PFSK-1 (cell line): ENCODE measurements at regions not wholly inside any gene's neighbourhood (a gene's known extent, or its start where the extent isn't known, plus 50 kb on each side); places are given as distances from the start of the nearest gene placed in this dataset.

Experiments
- FOXP2 ChIP-seq: optimal IDR thresholded peaks from 2 replicates; pipeline ENCODE3; 2011; ENCODE audit warnings: borderline replicate concordance, control low read depth, inconsistent platforms; ENCODE audit not compliant: insufficient read depth; ENCODE audit errors: extremely low read length, extremely low read depth
- REST ChIP-seq, 2 experiments: IDR thresholded peaks; 2 replicates each; pipeline versions ENCODE4 v1.6.1 to v1.8.0; 2011 to 2012; ENCODE audit warnings: low read depth in 2 of 2, low read length in 2 of 2, control low read depth in 1 of 2, inconsistent platforms in 1 of 2, mild to moderate bottlenecking in 1 of 2, moderate library complexity in 1 of 2; ENCODE audit not compliant: insufficient read depth in 1 of 2
- SIN3A ChIP-seq: IDR thresholded peaks from 2 replicates; pipeline ENCODE4 v1.6.1; 2012; ENCODE audit warnings: mild to moderate bottlenecking, low read length, moderate library complexity, borderline replicate concordance; ENCODE audit not compliant: insufficient read depth
- TAF1 ChIP-seq: IDR thresholded peaks from 2 replicates; pipeline ENCODE4 v1.6.1; 2012; ENCODE audit warnings: low read length, control low read depth, borderline replicate concordance; ENCODE audit not compliant: insufficient read depth

DNA sequence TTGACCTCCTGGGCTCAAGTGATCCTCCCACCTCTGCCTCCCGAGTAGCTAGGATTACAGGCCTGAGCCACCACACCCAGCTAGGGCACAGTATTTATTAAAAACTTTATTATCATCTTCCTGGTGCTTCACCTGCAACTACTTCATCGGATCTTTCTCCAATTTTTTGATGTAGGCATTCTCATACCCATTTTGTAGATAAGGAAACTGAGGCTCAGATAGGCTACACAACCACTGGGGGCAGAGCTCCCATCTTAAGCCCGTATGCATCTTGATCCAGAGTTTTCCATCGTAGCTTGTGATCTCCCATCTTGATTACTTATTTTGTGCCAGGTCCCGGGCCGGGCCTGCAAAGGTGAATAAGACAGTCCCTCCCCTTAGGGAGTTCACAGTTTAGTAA is 68.1 kb upstream of the BCOR start:
- TF ChIP-seq SIN3A (no peak), REST (IDR thresholded peaks at IDR 0.05; ENCODE audit: insufficient read depth in 1 of 2, low read depth in 2 of 2, low read length in 2 of 2) (no peak), FOXP2 (no peak), TAF1 (no peak)
